Breast epithelium (tissue), 3 donors: ENCODE measurements at regions not wholly inside any gene's neighbourhood (a gene's known extent, or its start where the extent isn't known, plus 50 kb on each side); places are given as distances from the start of the nearest gene placed in this dataset.

Source experiments
- CTCF ChIP-seq, 3 donors: fragments of 450-650 bp; IDR thresholded peaks; one replicate each; pipeline ENCODE4 v1.5.1; 2016 to 2017; ENCODE audit warnings: antibody characterized with exemption in 3 of 3, mild to moderate bottlenecking in 3 of 3, moderate library complexity in 3 of 3
- POLR2A ChIP-seq: fragments of 450-650 bp; IDR thresholded peaks from one replicate; pipeline ENCODE4 v1.6.1; 2016; ENCODE audit warnings: antibody characterized with exemption, mild to moderate bottlenecking, moderate library complexity

DNA sequence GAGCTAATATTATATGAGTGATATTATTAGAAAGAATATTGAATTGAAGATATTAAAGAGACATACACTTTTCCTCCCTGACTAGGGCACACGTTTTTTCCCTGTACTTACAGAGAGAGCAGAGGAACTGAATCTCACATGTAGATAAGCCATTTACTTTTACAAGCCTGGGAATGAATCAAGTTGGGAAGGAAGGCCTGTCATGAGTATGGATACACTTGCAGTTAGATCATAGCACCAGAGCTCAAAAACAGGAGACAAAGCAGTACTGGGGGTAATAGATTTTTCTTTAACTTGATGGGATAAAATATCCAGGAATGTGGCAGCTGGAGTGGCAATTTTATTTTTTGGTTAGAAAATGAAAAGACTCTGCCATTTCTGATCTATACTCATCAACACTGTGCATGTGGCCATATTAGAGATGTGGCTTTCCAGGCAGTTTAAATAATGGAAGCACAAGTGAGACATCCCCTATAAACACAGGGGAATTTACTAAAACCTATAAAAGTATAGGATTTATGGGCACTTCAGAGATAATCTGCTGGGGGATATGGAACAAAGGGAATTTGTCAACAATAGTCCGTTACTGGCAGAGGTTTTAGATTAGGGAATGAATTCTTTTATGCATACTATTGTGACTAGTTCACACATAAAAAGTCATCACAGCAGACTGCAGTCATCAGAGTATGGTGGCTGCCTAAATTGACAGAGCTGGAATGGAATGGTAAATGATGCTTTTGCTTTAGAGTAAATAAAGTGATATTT lies 657.7 kb upstream of the MBL2 start:
- TF ChIP-seq POLR2A (no peak), CTCF (IDR thresholded peaks at IDR 0.05) (no peak)
